Loucy (cell line): ENCODE measurements at regions not wholly inside any gene's neighbourhood (a gene's known extent, or its start where the extent isn't known, plus 50 kb on each side); places are given as distances from the start of the nearest gene placed in this dataset.
"Not testable (repeated sequence)": the region's sequence is repeated elsewhere in the genome, so short reads cannot be mapped to it uniquely, and the experiment has no call there.

Experiments
- H2AFZ ChIP-seq: fragments of 200-600 bp; sonication (generic); 2 replicates; pipeline ENCODE4 v1.6.0; 2016; ENCODE audit warnings: antibody characterized with exemption, mild to moderate bottlenecking, low read length, moderate library complexity
- H3F3A ChIP-seq: fragments of 200-600 bp; 2 replicates; pipeline ENCODE4 v1.6.0; 2016; ENCODE audit warnings: antibody characterized with exemption, low read depth, mild to moderate bottlenecking
- H3K27me3 ChIP-seq: fragments of 200-600 bp; sonication (generic); 2 replicates; pipeline ENCODE4 v1.6.1; 2014; ENCODE audit warnings: low read length, mild to moderate bottlenecking; ENCODE audit not compliant: insufficient read depth, poor library complexity, severe bottlenecking
- H3K36me3 ChIP-seq: fragments of 200-600 bp; sonication (generic); 2 replicates; pipeline ENCODE4 v1.6.1; 2016; ENCODE audit warnings: low read length; ENCODE audit not compliant: insufficient read depth
- H3K4me1 ChIP-seq: fragments of 200-600 bp; sonication (generic); 2 replicates; pipeline ENCODE4 v1.5.1; 2014; ENCODE audit warnings: low read length, mild to moderate bottlenecking; ENCODE audit not compliant: insufficient read depth, poor library complexity, severe bottlenecking
- H3K4me2 ChIP-seq: fragments of 200-600 bp; sonication (generic); 2 replicates; pipeline ENCODE4 v1.6.0; 2014; ENCODE audit warnings: antibody characterized with exemption, low read length, low read depth, mild to moderate bottlenecking; ENCODE audit not compliant: poor library complexity, severe bottlenecking
- H3K4me3 ChIP-seq: fragments of 200-600 bp; sonication (generic); 2 replicates; pipeline ENCODE4 v1.5.1; 2014; ENCODE audit warnings: low read length, mild to moderate bottlenecking, mixed read lengths; ENCODE audit not compliant: poor library complexity, severe bottlenecking
- H3K79me2 ChIP-seq: fragments of 200-600 bp; sonication (generic); 2 replicates; pipeline ENCODE4 v1.6.1; 2014; ENCODE audit warnings: low read length; ENCODE audit not compliant: insufficient read depth
- H3K9ac ChIP-seq: fragments of 200-600 bp; sonication (generic); 2 replicates; pipeline ENCODE4 v1.6.0; 2014; ENCODE audit warnings: mild to moderate bottlenecking, low read depth, low read length, moderate library complexity; ENCODE audit not compliant: poor library complexity, severe bottlenecking
- H3K9me2 ChIP-seq: fragments of 200-600 bp; sonication (generic); replicated peaks from 2 replicates; pipeline ENCODE4 v1.6.1; 2016; ENCODE audit warnings: low read depth, low read length, mixed read lengths
- H3K9me3 ChIP-seq: fragments of 200-600 bp; sonication (generic); 2 replicates; pipeline ENCODE4 v1.6.1; 2014; ENCODE audit warnings: mild to moderate bottlenecking, antibody characterized with exemption, low read length, low read depth; ENCODE audit not compliant: insufficient read depth
- H4K20me1 ChIP-seq: fragments of 200-600 bp; sonication (generic); 2 replicates; pipeline ENCODE4 v1.6.0; 2014; ENCODE audit warnings: antibody characterized with exemption, low read length, mild to moderate bottlenecking; ENCODE audit not compliant: insufficient read depth, poor library complexity, severe bottlenecking
- EZH2phosphoT487 ChIP-seq: fragments of 200-600 bp; IDR thresholded peaks from 2 replicates; pipeline ENCODE4 v1.6.1; 2018; ENCODE audit warnings: antibody characterized with exemption, mild to moderate bottlenecking, moderate library complexity, borderline replicate concordance
- TF ChIP-seq, protein P1 (sequence below): fragments of 200-600 bp; sonication (generic); conservative IDR thresholded peaks from 2 replicates; pipeline ENCODE4 v1.5.1; 2014; ENCODE audit warnings: mild to moderate bottlenecking, antibody characterized with exemption, low read length

DNA sequence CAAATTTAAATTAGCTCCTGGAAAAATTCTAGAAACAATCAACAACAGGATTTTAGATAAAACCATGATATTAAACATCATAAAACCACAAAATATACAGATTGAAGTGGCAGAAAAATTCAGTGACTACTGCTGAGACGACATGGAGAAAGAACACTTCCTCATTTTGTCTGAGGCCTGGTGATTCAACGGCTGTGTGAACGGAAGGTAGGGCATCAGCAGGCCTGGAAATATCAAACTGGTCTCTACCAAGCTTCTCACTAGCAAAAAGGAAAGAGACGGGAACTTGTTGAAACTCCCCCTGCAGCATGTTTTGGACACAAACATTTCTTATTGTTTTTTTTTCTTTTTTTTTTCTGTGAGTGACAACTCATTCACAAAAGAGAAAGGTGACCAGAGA lies 58.0 kb upstream of the AHI1 start:
- H3K9ac ChIP-seq: no peak overlapping the region
- peaks cover 5% of the 10 kb centered on the region for H3K27me3 ChIP-seq
- H3K36me3 ChIP-seq: no peaks in the 10 kb centered on the region
- H2AFZ ChIP-seq: no peak overlapping the region
- no peaks in the 10 kb centered on the region for H3K79me2 ChIP-seq
- TF ChIP-seq, protein P1, sequence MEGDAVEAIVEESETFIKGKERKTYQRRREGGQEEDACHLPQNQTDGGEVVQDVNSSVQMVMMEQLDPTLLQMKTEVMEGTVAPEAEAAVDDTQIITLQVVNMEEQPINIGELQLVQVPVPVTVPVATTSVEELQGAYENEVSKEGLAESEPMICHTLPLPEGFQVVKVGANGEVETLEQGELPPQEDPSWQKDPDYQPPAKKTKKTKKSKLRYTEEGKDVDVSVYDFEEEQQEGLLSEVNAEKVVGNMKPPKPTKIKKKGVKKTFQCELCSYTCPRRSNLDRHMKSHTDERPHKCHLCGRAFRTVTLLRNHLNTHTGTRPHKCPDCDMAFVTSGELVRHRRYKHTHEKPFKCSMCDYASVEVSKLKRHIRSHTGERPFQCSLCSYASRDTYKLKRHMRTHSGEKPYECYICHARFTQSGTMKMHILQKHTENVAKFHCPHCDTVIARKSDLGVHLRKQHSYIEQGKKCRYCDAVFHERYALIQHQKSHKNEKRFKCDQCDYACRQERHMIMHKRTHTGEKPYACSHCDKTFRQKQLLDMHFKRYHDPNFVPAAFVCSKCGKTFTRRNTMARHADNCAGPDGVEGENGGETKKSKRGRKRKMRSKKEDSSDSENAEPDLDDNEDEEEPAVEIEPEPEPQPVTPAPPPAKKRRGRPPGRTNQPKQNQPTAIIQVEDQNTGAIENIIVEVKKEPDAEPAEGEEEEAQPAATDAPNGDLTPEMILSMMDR: no peak
- TF ChIP-seq EZH2phosphoT487: no peak
- no peaks in the 10 kb centered on the region for H3K4me1 ChIP-seq
- no peaks in the 10 kb centered on the region for H3F3A ChIP-seq
- no peaks in the 10 kb centered on the region for H3K9me2 ChIP-seq
- H3K4me2 ChIP-seq: no peak overlapping the region
- H3K9me3 ChIP-seq: no peaks in the 10 kb centered on the region
- H3K4me3 ChIP-seq: no peak overlapping the region
- H4K20me1 ChIP-seq: no peaks in the 10 kb centered on the region

DNA sequence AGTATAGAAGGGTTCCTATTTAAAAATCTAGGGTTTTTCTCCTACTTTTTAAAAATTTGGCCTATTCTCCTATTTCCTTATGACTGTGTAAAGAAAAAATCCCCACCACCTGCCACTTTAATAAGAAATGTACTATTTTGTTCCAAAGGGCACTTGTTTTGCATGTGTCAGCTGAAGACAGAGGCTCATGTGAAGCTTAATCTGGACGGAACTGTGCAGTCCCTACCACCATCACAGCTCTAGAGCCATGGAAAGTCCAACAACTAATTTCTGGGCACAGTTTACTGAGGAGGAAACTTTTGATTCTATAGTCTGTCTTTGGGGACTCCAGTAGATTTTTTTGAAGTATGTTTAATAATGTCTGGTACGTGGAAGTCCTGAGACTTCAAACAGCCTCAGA lies 60.0 kb upstream of the AHI1 start:
- no peaks in the 10 kb centered on the region for H3K27me3 ChIP-seq

DNA sequence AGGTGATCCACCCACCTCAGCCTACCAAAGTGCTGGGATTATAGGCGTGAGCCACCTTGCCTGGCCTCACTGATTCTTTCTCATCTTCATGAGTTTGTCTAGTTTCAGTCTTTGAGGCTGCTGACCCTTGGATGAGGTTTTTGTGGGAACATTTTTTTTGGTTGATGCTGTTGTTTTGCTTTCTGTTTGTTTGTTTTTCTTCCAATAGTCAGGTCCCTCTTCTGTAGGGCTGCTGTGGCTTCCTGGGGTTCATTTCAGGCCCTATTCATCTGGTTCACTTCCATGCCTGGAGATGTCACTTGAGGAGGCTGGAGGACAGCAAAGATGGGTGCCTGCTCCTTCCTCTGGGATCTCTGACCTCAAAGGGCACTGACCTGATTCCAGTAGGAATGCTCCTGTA lies 68.1 kb upstream of the AHI1 start:
- H4K20me1 ChIP-seq, H3K4me3 ChIP-seq, H2AFZ ChIP-seq, H3K4me2 ChIP-seq, H3K79me2 ChIP-seq, H3K27me3 ChIP-seq, H3K4me1 ChIP-seq, H3F3A ChIP-seq, H3K9ac ChIP-seq, H3K36me3 ChIP-seq, H3K9me3 ChIP-seq, H3K9me2 ChIP-seq: not testable (repeated sequence)

More for the DNA sequence above, 60.0 kb upstream of the AHI1 start:
- Histone ChIP-seq H3K4me1 (no peaks in the 10 kb centered on the region), H3K36me3 (no peaks in the 10 kb centered on the region), H2AFZ (no peak overlapping the region), H3K9me2 (no peaks in the 10 kb centered on the region), H3K9ac (no peak overlapping the region), H4K20me1 (no peaks in the 10 kb centered on the region), H3K4me3 (no peak overlapping the region), H3K79me2 (no peaks in the 10 kb centered on the region), H3F3A (no peaks in the 10 kb centered on the region), H3K4me2 (no peak overlapping the region), H3K9me3 (no peaks in the 10 kb centered on the region)
- TF ChIP-seq, protein P1: no peak
- no peak for TF ChIP-seq EZH2phosphoT487

DNA sequence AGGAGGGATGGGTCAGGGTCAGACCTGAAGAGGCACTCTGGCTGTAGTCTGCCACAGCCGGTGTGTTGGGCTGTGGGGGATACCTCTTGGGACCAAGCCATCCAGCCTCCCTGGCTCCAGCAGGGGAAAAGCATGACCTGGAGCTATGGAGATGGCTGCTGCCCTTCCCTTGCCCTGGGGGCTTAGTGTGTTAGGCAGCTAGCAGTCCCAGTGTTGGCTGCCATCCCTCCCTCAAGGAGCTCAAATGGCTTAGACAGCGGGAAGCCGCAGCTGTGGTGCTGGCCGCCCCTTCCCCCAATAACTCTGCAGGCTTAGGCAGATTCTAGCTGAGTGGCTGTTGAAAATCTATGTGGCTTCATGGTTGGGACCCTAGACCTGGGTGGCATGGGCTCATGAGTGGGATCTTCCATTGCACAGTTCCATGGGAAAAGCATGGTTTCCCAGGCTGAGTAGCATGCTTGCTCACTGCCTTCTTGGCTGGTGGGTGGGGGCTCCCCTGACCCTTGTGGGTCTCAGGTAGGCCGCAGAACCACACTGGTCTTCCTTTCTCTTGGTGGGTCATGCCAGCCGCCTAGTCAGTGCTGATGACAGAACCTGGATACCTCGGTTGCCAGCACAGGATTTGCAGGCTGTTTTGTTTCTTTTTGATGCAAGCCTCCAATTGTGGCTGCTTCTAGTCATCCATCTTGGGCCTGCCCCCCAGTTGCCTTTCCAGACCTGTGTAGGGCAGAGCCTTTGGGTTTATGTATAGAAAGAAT lies 69.0 kb upstream of the AHI1 start:
- Histone ChIP-seq H3K27me3 (no peaks in the 10 kb centered on the region), H3K4me1 (peaks cover 6% of the 10 kb centered on the region), H4K20me1 (no peaks in the 10 kb centered on the region), H3F3A (no peaks in the 10 kb centered on the region), H3K79me2 (no peaks in the 10 kb centered on the region), H3K36me3 (no peaks in the 10 kb centered on the region), H3K9me2 (no peaks in the 10 kb centered on the region), H2AFZ (no peak overlapping the region), H3K9me3 (no peaks in the 10 kb centered on the region), H3K4me3 (no peak overlapping the region), H3K9ac (no peak overlapping the region), H3K4me2 (no peak overlapping the region)
- no peak for TF ChIP-seq EZH2phosphoT487
- TF ChIP-seq, protein P1: no peak
